GM18858 (cell line): ENCODE measurements at regions not wholly inside any gene's neighbourhood (a gene's known extent, or its start where the extent isn't known, plus 50 kb on each side); places are given as distances from the start of the nearest gene placed in this dataset.

Experiments used
- ATAC-seq: cut with Tn5 transposase; IDR thresholded peaks from one replicate; pipeline ENCODE4 v1.9.1; 2021; ENCODE audit not compliant: unreplicated experiment

- no peak for ATAC-seq
These were observed 69.0 kb upstream of the ZC3H11B start for GRCh38 chr1:219681876-219682275.

GRCh38 chr1:219676012-219676765, 63.3 kb upstream of the ZC3H11B start:
- no peak for ATAC-seq

- ATAC-seq = no peak
These were observed 57.7 kb upstream of the ZC3H11B start for GRCh38 chr1:219670426-219671149.

GRCh38 chr1:219669556-219669955, 56.7 kb upstream of the ZC3H11B start:
- ATAC-seq = no peak

- ATAC-seq = no peak
These were observed 56.1 kb upstream of the ZC3H11B start for GRCh38 chr1:219669042-219669441.

GRCh38 chr1:219668446-219668845, 55.5 kb upstream of the ZC3H11B start:
- ATAC-seq = no peak

GRCh38 chr1:219666242-219666641, 53.3 kb upstream of the ZC3H11B start:
- no peak for ATAC-seq

- ATAC-seq = no peak
These were observed 52.2 kb upstream of the ZC3H11B start for GRCh38 chr1:219665089-219665488.

GRCh38 chr1:219664310-219665029, 51.6 kb upstream of the ZC3H11B start:
- no peak for ATAC-seq
